DND-41 (cell line): ENCODE measurements at regions not wholly inside any gene's neighbourhood (a gene's known extent, or its start where the extent isn't known, plus 50 kb on each side); places are given as distances from the start of the nearest gene placed in this dataset.

Experiments used
- EZH2 ChIP-seq: IDR thresholded peaks from 3 replicates; pipeline ENCODE4 v1.6.1; 2012; ENCODE audit warnings: borderline replicate concordance, low read depth, mild to moderate bottlenecking, moderate library complexity, low read length, inconsistent platforms; ENCODE audit not compliant: severe bottlenecking
- TF ChIP-seq, protein P1 (sequence below): IDR thresholded peaks from 2 replicates; pipeline ENCODE4 v1.5.1; 2012; ENCODE audit warnings: borderline replicate concordance, low read length, moderate library complexity, mild to moderate bottlenecking; ENCODE audit not compliant: poor library complexity, severe bottlenecking; ENCODE audit errors: extremely low read depth

DNA sequence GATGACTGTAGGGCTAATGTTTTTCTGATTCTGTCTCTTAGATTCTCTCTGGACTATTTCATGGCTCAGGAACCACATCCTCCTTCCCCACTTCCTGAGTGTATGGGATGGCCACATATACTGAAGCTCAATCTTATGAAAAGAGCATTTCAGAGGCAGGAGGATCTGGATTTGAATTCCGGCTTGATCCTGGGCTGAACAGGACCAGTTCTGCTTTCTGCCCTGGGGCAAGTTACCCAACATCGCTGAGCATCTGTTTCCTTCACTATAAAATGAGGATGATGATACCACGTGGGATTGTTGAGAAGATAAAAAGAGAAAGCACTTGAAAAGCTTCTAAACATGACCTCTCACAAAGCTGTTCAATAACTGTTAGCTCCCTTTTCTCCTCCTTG lies 168.4 kb upstream of the TNFAIP3 start:
- TF ChIP-seq, protein P1, sequence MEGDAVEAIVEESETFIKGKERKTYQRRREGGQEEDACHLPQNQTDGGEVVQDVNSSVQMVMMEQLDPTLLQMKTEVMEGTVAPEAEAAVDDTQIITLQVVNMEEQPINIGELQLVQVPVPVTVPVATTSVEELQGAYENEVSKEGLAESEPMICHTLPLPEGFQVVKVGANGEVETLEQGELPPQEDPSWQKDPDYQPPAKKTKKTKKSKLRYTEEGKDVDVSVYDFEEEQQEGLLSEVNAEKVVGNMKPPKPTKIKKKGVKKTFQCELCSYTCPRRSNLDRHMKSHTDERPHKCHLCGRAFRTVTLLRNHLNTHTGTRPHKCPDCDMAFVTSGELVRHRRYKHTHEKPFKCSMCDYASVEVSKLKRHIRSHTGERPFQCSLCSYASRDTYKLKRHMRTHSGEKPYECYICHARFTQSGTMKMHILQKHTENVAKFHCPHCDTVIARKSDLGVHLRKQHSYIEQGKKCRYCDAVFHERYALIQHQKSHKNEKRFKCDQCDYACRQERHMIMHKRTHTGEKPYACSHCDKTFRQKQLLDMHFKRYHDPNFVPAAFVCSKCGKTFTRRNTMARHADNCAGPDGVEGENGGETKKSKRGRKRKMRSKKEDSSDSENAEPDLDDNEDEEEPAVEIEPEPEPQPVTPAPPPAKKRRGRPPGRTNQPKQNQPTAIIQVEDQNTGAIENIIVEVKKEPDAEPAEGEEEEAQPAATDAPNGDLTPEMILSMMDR: no peak
- TF ChIP-seq EZH2: no peak
